HG03342 (cell line): ENCODE measurements at regions not wholly inside any gene's neighbourhood (a gene's known extent, or its start where the extent isn't known, plus 50 kb on each side); places are given as distances from the start of the nearest gene placed in this dataset.

ENCODE experiments used
- ATAC-seq: cut with Tn5 transposase; IDR thresholded peaks from one replicate; pipeline ENCODE4 v1.9.1; 2021; ENCODE audit warnings: mild to moderate bottlenecking, moderate library complexity; ENCODE audit not compliant: unreplicated experiment

DNA sequence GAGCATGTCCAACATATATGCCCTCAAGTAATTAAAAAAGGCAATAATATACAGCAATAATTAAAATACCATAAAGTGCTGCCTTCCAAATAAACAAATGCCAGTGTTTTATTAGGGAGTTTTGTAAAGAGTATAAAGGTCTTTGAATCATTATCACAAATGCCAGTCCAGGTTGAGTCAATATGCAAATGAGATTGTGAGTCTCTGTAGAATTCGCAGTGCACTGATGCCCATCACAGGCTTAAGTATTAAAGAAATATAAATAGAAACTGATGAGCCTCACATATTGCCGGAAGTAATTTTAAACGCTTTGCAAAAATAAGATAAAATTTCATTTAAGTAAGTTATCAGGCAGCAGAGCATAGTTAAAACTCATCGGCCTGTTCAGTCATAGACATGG, 205.0 kb upstream of the TECRL start:
- ATAC-seq = no peak

DNA sequence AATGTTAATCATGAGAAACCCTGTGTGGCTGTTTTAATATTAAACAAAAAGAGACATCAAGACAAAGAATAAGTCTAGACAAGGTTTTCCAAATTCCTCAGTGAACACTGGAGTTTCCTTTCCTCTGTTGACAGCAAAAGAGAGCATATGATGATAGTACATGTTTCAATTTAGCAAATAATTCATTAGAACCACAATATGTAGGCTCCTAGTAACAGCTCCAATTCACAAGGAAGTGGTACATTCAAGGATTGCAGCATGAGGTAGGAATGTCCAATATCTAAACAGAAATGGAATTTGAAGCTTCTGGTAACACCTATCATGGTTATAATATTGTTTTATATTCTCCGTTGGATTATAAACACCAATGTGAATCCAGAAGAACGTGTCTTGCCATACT, 203.8 kb upstream of the TECRL start:
- ATAC-seq = no peak

DNA sequence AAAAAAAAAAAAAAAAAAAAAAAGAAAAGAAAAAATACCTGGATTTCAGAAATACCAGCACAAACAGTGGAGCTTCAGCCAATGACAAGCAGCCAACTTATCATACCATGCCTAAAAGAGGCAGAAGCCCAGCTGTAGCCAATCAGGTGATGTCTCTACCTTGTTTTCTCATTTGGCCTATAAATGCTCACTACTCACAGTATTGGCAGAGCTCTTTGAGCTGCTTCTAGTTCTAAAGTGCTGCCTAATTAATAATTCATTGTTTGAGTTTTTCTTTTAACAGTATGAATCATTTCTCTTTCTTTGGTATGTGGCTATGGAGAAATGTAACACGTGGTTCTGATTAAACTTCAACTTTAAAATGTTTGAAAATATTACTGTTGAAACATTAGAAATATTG, 188.8 kb upstream of the TECRL start:
- no peak for ATAC-seq

DNA sequence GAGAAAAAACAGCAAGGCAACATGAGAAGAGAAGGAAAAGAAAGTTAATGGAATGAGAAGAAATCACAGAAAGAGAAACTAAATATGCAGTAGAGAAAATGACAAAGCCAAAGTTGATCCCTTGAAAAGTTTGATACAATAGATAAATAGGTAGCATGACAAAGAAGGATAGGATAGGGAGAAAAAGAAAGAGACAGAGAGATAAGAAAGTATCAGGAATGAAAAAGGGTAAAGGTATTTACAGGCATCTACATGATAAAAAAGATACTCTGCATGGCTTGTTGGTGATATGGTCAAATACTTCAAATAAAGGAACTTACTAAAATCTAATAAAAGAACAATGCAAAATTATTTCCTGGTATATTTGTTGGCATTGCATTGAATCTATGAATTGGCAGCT, 185.5 kb upstream of the TECRL start:
- ATAC-seq = no peak

DNA sequence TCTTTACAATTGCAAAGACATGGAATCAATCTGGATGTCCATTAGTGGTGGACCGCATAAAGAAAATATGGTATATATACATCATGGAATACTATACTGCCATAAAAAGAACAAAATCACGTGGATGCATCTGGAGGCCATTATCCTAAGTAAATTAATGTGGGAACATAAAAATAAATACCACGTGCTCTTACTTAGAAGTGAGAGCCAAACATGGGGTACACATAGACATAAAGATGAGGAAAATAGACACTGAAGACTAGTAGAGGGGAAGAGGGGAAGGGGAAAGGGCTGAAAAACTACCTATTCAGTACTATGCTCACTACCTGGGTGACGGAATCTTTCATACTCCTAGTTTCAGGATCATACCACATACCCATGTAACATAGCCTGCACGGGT, 179.3 kb upstream of the TECRL start:
- ATAC-seq = no peak

DNA sequence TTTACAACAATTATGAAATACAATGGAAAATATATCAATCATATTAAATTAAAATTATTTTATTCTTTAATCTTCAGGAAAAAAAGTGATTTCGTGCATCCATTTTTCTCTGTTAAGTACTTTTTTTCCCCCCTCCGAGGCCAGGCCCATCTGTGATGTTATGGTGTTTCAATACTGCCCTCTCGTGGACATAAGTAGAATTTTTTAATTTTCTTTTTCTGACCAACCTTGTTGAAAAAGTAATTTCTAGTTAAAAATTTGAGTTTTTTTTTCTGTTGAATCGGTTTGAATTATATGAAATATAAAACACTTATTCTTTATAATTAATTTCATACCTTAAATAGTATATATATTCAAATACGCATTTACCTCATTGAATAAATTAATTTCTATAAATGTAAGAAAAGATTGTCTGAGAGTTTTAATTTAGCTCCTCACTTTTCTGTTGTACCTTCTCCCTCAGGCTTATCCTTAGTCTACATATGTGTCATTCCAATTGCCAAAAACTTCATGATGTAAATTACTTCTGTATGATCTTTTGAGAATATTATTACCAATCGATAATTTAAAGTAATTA, 175.8 kb upstream of the TECRL start:
- ATAC-seq = peak; percentile 65

DNA sequence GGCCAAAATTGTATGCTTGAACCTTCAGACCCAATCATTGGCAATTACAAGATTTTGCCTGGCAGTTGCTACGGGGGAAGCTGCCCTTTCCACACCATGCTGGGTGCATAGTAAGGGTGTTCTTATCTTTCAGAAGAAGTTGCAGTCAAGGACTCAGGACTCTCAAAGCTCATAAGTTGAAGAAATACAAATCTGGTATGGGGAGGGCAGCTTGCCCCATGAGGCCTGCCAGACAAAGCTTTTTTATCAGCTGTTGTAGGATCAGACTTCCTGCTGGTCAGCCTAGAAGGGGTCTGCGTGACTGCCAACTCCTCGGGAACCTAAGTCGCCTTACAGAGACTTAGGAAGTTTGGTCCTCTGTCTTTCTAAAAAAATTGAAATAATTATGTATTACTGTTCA, 174.9 kb upstream of the TECRL start:
- no peak for ATAC-seq

DNA sequence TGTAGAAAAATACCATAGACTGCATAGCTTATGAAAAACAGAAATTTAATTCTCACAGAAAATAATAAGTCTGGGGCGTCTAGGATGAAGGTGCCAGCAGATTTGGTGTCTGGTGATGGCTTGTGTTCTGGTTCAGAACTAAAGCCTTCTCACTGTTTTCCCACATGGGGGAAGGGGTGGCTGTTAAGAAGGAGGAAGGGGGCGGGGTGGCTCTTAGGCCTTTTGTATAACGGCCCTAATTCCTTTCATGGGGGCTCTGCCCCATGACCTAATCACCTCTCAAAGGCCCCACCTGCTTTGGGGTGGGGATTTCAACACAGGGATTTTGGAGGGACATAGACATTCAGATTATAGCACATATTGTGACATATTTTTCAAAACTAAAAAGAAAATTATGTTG, 173.2 kb upstream of the TECRL start:
- no peak for ATAC-seq

DNA sequence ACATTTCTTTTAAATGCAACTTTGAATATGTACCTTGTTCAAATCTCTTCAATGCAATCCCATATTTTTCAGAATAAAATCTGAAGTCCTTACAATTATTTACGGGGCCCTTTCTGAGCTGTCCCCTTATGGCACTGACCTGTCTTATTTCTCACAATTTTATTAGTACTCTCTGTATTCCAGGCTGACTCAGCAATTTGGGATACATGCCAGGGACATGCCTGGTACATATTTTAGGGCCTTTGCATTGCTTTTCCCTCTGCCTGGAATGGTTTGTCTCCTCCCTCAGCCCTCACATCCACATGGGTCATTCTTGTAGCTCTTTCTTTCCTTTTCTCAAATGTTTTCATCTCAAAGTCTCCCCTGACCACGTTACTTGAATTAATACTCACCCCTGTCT, 172.2 kb upstream of the TECRL start:
- no peak for ATAC-seq

DNA sequence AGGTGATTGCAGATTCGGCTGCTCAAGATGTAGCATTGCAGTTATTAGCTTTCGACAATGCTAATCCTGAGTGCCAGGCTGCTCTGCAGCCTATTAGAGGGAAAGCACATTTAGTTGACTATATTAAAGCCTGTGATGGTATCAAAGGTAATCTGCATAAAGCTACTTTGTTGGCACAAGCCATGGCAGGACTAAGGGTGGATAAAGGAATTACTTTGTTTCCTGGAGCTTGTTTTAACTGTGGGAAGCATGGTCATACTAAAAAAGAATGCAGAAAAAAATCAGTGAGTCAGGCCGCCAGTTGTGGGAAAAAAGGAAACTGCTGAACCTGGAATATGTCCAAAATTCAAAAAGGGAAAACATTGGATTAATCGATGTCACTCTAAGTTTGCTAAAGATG, 154.9 kb upstream of the TECRL start:
- no peak for ATAC-seq

DNA sequence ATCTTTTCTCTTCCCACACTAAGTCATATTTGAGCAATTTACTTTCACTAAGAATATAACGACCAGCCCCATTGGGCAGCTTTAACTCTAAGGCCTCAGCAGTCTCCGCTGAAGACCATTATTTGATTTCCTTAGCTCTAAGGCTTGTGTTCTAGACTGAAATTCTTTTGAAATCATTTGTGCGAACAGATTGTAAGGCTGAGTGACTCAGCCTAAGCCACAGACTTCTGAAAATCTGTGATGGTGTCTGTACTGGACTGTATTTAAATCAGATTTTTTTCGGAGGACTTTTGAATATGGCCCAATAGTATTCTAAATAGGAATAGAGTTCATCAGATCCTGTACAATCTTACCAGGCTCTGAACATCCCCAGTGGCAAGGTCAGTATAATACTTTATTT, 150.3 kb upstream of the TECRL start:
- no peak for ATAC-seq

DNA sequence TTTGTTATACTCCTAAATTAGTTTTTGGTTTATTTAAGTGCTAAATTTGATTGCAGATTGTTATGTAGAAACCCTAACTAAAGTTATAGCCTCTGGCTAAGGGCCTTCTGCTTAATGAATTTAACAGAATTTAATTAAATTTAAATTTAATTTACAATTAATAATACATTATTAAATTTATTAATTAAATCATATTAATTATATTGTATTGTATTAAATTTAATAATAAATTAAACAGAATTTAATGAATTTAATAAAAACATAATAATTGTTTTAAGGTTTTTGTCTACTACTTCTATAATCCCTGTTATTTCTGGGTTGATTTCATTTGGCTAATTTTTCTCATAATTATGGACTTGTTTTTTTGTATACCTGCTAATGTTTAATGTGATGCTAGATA, 141.9 kb upstream of the TECRL start:
- no peak for ATAC-seq

DNA sequence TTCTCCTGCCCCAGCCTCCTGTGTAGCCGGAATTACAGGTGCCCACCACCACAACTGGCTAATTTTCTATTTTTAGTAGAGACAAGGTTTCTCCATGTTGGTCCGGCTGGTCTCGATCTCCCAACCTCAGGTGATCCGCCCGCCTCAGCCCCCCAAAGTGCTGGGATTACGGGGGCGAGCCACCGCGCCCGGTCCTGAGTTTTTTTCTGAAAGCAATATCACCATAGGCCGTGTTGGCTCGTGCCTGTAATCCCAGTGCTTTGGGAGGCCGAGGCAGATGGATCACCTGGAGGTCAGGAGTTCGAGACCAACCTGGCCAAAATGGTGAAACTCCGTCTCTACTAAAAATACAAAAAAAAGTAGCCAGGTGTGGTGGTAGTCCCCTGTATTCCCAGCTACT, 136.3 kb upstream of the TECRL start:
- ATAC-seq = no peak

DNA sequence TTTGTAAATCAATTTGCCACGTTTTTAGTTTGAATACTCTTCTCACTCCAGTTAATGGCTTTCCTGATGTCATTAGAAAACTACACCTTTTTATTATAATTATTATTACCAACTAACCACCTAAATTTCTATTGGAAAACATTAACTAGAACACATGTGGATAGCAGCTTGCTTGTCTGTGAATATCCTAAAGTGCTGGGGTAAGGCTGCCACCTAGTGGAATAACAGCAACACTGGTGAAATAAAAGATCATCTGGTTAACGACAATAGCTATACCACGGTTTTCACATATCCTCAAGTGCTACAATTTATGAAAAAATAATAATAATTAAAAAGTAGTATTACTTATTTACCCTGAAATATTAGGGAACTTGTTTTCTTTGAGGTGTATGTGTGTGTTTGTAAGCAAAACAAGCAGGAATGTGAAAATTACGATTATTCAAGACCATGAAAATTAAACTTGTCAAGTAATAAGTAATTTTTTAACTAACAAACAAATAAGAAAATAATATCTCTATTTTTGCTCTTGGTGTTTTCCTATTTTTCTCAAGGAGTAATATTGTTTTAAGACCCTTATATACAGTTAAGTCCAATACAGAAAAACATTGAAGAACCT, 130.1 kb upstream of the TECRL start:
- peak; percentile 97 for ATAC-seq

DNA sequence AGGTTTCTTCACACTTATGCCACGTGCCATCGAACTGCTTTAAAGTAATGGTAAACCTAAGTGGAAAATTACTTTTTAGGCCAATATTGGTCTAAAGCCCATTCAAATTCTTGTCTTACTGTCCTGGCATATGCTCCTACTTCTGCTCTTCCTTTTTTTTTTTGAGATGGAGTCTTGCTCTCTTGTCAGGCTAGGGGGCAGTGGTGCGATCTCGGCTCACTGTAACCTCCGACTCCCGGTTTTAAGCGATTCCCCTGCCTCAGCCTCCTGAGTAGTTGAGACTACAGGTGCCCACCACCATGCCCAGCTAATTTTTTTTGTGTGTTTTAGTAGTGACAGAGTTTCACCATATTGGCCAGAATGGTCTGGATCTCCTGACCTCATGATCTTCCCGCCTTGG, 129.0 kb upstream of the TECRL start:
- no peak for ATAC-seq

DNA sequence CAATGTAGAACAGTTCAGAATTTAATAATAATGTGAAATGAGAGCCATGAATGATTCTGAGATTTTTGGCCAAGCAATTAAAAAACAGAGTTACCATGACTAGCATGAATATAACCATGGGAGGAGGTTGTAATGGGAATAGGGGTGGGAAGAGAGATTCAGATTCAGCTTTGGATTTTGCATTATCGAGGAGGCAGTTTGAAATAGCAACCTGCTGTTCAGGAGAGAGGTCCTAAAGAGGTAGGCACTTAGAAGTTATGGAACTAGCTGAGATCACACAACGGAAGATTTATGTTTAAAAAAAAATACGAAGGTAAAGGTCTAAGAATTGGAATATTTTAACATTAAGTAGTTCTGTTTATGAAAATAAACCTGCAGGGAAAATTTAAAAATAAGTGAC, 124.4 kb upstream of the TECRL start:
- ATAC-seq = no peak

DNA sequence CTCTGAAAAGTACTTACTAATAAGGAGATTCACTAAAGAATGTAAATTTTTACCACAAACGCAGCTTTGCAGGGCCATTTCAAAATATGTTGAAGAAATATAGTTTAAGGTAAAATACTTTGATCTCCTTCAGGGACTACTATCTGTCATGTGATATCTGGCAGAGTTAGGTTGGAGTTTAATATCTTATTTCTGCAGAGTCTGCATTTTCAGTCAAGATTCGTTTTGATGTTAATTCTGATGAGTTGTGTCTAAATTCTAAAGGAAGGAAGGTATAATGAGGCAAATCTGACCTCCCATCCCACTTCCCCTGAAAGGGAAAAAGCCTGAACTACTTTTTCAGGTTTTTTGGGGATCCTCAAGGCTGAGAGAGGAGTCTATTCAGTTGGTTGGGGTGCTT, 123.9 kb upstream of the TECRL start:
- no peak for ATAC-seq

DNA sequence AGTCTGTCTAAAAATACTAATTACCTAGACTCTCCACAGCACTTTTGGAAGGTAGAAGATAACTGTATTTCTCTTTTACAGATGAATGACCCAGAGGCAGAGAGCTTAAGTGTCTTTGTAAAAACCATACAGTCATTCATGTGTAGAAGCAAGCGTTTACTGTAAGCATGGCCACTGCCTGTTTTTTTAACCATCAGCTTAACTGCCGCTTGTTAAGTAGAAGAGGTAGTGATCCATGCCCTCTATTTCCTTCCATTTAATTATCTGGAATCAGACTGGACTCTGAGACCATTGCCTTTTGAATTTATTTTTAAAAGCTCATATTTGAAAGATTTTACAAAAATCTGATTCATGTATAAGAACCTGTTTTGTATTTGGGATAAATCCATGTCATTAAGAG, 111.2 kb upstream of the TECRL start:
- no peak for ATAC-seq

DNA sequence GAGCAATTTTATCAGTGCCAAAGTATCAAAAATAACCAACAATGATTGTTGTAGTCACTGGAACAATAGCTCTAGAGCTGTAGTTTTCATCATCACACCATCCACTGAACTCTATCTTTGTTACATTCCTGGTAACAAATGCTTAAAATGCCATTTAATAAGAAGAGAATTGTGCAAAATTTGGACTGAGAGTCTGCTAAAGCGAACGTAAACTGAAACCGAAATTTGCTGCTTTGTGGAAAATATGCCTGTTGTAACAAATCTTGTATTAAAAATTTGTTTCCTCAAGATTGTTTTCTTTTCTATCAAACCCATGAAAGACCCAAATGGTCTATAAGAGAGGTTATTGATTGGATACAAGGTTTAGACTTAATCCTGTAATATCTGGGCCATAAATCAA, 109.3 kb upstream of the TECRL start:
- no peak for ATAC-seq

DNA sequence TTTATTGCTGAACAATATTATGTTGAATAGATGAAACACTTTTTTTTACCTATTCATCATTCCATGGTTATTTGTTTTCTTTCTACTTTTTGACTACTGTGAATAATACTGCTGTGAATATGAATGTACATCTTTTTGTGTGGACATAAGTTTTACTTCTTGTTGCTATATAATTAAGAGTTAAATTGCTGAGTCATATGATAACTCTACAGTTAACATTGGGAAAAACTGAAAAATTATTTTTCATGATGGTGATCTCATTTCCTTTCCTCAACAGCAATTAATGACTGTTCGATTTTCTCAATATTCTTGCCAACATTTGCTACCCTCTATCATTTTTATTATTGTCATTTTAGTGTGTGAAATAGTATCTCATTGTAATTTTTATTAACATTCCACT, 106.9 kb upstream of the TECRL start:
- no peak for ATAC-seq

DNA sequence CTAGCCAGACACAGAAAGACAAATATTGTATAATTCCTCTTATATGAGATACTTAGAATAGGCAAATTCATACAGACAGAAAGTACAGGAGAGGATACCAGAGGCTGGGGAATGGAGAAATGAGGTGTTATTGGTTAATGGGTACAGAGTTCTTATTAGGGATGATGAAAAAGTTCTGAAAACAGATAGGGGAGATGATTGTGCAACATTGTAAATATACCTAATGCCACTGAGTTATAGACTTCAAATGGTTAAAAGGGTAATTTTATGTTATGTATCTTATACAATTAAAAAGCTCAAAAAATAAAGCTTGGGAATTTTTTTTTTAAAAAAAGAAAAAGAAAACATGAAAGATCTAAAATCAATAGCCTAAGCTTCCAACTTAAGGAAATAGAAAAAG, 98.8 kb upstream of the TECRL start:
- no peak for ATAC-seq

DNA sequence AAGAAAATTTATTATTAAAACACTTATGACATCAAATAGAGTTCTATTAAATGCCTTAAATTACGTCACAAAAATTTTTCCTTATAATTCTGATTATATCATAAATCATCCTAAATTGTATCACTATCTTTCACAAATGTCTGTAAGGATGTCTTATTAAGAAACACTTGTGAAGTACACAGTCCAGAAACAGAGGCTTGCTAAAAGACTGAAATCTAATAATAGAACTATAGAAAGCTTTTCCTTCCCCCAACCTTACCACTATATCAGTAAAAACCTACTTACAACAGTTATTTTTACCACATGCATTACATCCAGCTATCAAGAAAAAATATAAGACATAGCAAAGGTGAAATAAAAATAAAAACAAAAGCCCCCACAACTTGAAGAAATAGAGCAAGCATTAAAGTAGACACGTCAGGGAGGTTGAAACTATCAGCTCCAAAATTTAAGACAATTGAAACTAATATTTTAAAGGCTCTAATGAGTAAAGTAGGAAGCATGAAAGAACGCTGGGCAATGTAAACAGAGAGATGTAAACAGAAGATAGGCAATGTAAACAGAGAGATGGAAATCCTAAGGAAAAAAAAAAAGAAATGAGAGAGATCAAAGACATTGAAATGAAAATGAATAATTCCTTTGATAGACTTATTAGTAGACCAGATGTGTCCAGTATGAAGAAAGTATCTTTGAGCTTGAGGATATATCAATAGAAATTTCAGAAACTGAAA, 94.9 kb upstream of the TECRL start:
- no peak for ATAC-seq

DNA sequence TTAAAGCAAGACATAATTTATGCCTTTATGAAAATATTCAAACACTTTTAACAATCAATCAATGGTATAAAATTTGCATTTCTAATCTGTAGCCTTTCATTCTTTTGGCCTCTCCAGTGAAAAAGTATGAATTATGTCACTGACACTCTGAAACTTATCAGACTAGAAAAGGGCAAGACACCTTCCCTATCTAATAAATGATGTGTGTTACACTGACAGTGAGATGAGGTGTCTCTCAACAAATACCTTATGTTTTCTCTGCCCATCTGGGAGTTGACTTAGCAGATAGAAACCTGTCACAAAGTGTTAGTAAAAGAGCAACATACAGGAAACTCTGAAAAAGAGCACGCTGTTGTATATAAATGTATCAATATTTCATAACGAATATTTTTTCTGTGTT, 94.2 kb upstream of the TECRL start:
- no peak for ATAC-seq
